Peyer's patch (tissue), 4 donors: ENCODE measurements at regions not wholly inside any gene's neighbourhood (a gene's known extent, or its start where the extent isn't known, plus 50 kb on each side); places are given as distances from the start of the nearest gene placed in this dataset.

Experiments
- DNase-seq, 3 donors: peaks; one replicate each; pipeline ENCODE4 v3.0.0-alpha.2; 2017 to 2019
- H3K27ac ChIP-seq, 4 donors: fragments of 200-600 bp; sonication (generic); one replicate each; pipeline ENCODE4 v1.5.1; 2016 to 2019
- H3K27me3 ChIP-seq, 2 donors: fragments of 200-600 bp; sonication (generic); one replicate each; pipeline ENCODE4 v1.5.1; 2019
- H3K36me3 ChIP-seq, 3 donors: fragments of 200-600 bp; sonication (generic); one replicate each; pipeline ENCODE4 v1.5.1; 2016 to 2019
- H3K4me1 ChIP-seq, 4 donors: fragments of 200-600 bp; sonication (generic); one replicate each; pipeline ENCODE4 v1.5.1; 2016 to 2019
- H3K4me3 ChIP-seq, 4 donors: fragments of 200-600 bp; sonication (generic); 1 replicate in 3 of 4; 2 replicates in 1 of 4; pipeline ENCODE4 v1.5.1; 2016 to 2019; ENCODE audit warnings: mild to moderate bottlenecking in 1 of 4
- H3K9me3 ChIP-seq, 4 donors: fragments of 200-600 bp; sonication (generic); one replicate each; pipeline ENCODE4 v1.5.1; 2016 to 2019; ENCODE audit warnings: mild to moderate bottlenecking in 1 of 4
- POLR2A ChIP-seq, 2 donors: fragments of 450-650 bp; IDR thresholded peaks; one replicate each; pipeline ENCODE4 v1.5.1; 2017; ENCODE audit warnings: antibody characterized with exemption in 2 of 2, mild to moderate bottlenecking in 2 of 2, moderate library complexity in 2 of 2
- TF ChIP-seq, protein P1 (sequence below), 6 experiments: fragments of 450-650 bp in 4 of 6; fragments of 200-600 bp in 2 of 6; sonication (generic) in 1 of 6; IDR thresholded peaks; one replicate each; pipeline ENCODE4 v1.5.1; 2017 to 2019; ENCODE audit warnings: antibody characterized with exemption in 6 of 6, mild to moderate bottlenecking in 3 of 6, moderate library complexity in 1 of 6

DNA sequence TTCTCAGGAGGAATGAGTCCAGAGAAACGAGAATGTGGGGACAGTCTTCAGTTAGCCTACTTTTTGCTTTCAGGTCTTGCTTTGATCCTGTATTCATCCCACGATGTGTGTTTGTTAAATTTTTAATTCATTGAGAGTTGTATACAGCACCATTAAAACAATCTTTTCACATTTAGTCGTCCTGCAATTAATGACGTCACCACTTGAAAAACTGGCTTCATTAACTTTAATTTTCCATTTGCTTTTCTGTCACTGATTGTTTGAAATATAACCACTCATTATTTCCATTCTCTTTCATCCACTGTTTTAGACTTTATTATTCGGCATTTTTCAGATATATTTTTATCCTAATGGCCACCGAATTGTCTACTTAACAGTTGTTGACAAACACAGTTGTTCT, 146.9 kb downstream of the TFEC start:
- Histone ChIP-seq H3K27me3 (no peaks in the 10 kb centered on the region), H3K4me1 (no peaks in the 10 kb centered on the region), H3K4me3 (no peak overlapping the region), H3K36me3 (no peaks in the 10 kb centered on the region), H3K27ac (no peak overlapping the region), H3K9me3 (no peaks in the 10 kb centered on the region)
- TF ChIP-seq, protein P1, sequence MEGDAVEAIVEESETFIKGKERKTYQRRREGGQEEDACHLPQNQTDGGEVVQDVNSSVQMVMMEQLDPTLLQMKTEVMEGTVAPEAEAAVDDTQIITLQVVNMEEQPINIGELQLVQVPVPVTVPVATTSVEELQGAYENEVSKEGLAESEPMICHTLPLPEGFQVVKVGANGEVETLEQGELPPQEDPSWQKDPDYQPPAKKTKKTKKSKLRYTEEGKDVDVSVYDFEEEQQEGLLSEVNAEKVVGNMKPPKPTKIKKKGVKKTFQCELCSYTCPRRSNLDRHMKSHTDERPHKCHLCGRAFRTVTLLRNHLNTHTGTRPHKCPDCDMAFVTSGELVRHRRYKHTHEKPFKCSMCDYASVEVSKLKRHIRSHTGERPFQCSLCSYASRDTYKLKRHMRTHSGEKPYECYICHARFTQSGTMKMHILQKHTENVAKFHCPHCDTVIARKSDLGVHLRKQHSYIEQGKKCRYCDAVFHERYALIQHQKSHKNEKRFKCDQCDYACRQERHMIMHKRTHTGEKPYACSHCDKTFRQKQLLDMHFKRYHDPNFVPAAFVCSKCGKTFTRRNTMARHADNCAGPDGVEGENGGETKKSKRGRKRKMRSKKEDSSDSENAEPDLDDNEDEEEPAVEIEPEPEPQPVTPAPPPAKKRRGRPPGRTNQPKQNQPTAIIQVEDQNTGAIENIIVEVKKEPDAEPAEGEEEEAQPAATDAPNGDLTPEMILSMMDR (IDR thresholded peaks at IDR 0.05), result no peak
- TF ChIP-seq POLR2A (IDR thresholded peaks at IDR 0.05), result no peak
- no peak for DNase-seq

DNA sequence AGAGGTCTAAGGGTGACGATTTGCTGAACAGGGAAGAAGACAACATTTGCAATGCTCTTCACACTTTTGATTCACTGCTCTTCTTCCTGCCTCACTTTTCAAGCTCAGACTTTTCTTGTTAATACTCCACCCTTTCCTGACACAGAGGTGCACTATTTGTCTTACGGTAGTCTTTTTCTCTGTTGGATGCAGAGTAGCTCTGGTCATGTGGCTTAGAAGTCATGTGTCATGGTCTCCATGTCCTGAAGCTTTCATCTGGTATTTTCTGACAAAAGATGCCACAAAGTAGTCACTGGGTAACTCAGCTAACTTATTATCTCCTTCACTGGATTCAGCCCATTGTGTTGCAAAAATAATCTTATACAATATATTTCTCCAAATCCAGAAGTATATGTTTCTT, 149.1 kb downstream of the TFEC start:
- Histone ChIP-seq H3K4me3 (no peak overlapping the region), H3K27me3 (no peaks in the 10 kb centered on the region), H3K27ac (no peak overlapping the region), H3K9me3 (no peaks in the 10 kb centered on the region), H3K36me3 (no peaks in the 10 kb centered on the region), H3K4me1 (no peaks in the 10 kb centered on the region)
- no peak for DNase-seq
- TF ChIP-seq, protein P1 (IDR thresholded peaks at IDR 0.05), result no peak
- TF ChIP-seq POLR2A (IDR thresholded peaks at IDR 0.05), result no peak

DNA sequence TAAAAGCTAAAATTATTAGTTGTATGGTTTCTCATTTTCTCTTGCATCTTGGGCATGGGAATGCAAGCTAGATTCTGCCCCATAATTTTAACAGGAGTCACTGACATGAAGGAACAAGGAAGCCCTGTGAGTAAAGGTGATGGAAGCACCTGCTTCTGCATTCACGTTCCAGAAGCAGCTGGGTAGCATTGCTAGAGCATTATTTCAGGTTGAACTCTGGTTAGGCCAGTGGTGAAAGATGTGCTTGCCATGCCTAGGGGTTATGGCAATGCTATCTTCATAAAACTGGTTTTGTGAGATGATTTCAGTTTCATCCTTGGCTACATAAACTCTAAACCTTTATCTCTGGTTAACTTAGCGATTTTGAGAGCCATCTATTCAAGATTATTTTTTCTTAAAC, 151.4 kb downstream of the TFEC start:
- no peaks in the 10 kb centered on the region for H3K27me3 ChIP-seq
- H3K27ac ChIP-seq, result no peak overlapping the region
- no peaks in the 10 kb centered on the region for H3K4me1 ChIP-seq
- no peaks in the 10 kb centered on the region for H3K36me3 ChIP-seq
- no peak overlapping the region for H3K4me3 ChIP-seq
- TF ChIP-seq, protein P1 (IDR thresholded peaks at IDR 0.05), result no peak
- TF ChIP-seq POLR2A (IDR thresholded peaks at IDR 0.05), result no peak
- no peak for DNase-seq
- H3K9me3 ChIP-seq, result no peaks in the 10 kb centered on the region

DNA sequence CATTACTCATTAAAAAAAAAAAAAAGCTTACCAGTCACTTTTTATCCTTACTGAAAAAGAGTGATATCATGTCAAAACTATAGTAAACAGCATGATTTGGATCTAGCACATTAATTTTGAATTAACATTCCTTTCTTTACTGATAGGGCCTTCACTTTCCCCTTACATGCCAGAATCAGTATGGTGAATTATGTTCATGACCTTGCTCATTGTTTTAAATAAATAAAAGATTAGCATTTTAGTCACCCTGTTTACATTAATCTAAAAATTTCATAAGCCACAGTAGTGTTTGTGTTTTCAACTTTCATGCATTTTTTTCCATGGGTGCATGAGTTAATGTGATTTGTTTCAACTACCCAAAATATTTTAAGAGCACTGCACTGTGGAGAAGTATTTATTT, 160.8 kb downstream of the TFEC start:
- Histone ChIP-seq H3K4me3 (no peak overlapping the region), H3K9me3 (no peaks in the 10 kb centered on the region), H3K4me1 (no peaks in the 10 kb centered on the region), H3K27me3 (no peaks in the 10 kb centered on the region), H3K36me3 (no peaks in the 10 kb centered on the region), H3K27ac (no peak overlapping the region)
- DNase-seq, result no peak
- no peak for TF ChIP-seq POLR2A (IDR thresholded peaks at IDR 0.05)
- TF ChIP-seq, protein P1 (IDR thresholded peaks at IDR 0.05), result no peak

DNA sequence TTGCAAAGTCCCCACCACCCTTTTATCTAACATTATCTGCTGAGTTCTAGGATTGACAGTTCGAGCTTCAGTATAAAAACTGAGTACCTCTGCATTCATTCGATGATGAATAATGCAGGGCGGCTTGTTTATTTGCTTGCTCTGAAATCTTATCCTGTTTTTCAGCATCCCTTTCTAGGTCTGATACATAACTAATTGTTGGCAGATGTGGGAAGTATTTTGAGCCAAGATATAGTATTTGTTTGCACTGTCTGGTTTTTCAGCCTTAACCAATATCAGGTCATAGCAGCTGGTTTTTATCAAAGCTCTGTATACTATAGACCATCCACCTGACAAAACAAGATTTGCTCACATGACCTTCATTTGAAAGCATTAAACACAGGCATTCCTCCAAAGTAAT, 161.4 kb downstream of the TFEC start:
- Histone ChIP-seq H3K9me3 (no peaks in the 10 kb centered on the region), H3K36me3 (no peaks in the 10 kb centered on the region), H3K4me1 (no peaks in the 10 kb centered on the region), H3K4me3 (no peak overlapping the region), H3K27ac (no peak overlapping the region), H3K27me3 (no peaks in the 10 kb centered on the region)
- DNase-seq, result no peak
- no peak for TF ChIP-seq POLR2A (IDR thresholded peaks at IDR 0.05)
- TF ChIP-seq, protein P1 (IDR thresholded peaks at IDR 0.05), result no peak

DNA sequence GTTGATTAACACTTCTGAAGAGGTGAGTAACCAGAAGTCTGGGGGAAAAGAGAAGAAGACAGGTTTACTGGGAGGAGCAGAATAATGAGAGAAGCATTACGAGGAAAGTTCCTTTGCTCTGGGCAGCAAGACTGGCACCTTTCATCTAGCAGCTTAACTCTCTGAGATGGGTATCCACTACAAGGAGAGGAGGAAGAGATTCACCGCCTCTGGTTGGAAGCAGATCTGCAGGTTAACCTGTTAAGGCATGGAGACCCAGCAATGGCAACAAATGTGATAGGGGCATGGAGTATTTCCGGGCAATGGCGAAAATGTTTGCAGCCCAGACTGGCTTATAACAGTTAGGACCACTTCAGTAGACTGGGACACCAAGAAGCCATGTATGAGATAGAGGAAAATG, 162.2 kb downstream of the TFEC start:
- TF ChIP-seq, protein P1 (IDR thresholded peaks at IDR 0.05), result no peak
- no peak for TF ChIP-seq POLR2A (IDR thresholded peaks at IDR 0.05)
- H3K36me3 ChIP-seq, result no peaks in the 10 kb centered on the region
- no peaks in the 10 kb centered on the region for H3K9me3 ChIP-seq
- H3K4me1 ChIP-seq, result no peaks in the 10 kb centered on the region
- no peak for DNase-seq
- no peak overlapping the region for H3K4me3 ChIP-seq
- H3K27me3 ChIP-seq, result no peaks in the 10 kb centered on the region
- H3K27ac ChIP-seq, result no peak overlapping the region
